ENCODE measurements at regions not wholly inside any gene's neighbourhood (a gene's known extent, or its start where the extent isn't known, plus 50 kb on each side); places are given as distances from the start of the nearest gene placed in this dataset.

GRCh38 chr13:99803141-99803540, 168.4 kb downstream of the ZIC5 start:
- TF ChIP-seq EZH2 (IDR thresholded peaks at IDR 0.05) (no peak), POLR2AphosphoS5 (IDR thresholded peaks at IDR 0.05; ENCODE audit: borderline replicate concordance, low read depth, low read length) (no peak), FOXP2 (optimal IDR thresholded peaks at IDR 0.05; ENCODE audit: control extremely low read depth, extremely low read length, insufficient read depth) (no peak)

All from SK-N-MC (cell line).